ENCODE measurements at regions not wholly inside any gene's neighbourhood (a gene's known extent, or its start where the extent isn't known, plus 50 kb on each side); places are given as distances from the start of the nearest gene placed in this dataset.

DNA sequence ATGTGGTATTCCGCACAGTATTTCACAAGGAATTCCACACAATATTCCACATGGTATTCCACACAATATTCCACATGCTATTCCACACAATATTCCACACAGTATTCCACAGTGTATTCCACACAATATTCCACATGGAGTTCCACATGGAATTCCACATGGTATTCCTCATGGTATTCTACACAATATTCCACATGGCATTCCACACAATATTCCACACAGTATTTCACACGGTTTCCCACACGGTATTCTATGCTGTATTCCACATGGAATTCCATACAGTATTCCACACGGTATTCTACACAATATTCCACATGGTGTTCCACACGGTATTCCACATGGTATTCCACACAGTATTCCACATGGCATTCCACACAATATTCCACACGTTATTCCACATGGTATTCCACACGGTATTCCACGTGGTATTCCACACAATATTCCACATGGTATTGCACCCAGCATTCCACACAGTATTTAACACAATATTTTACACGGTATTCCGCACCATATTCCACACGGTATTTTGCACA, 137.3 kb upstream of the CHST15 start:
- TF ChIP-seq CTCF (IDR thresholded peaks at IDR 0.05; ENCODE audit: unreplicated experiment), result no peak
- Mint-ChIP-seq H3K4me3 (no peak overlapping the region), H3K27ac (no peak overlapping the region), H3K4me1 (no peaks in the 10 kb centered on the region), H3K27me3 (ENCODE audit: low read depth) (peaks cover 6% of the 10 kb centered on the region), H3K9me3 (peaks cover 53% of the 10 kb centered on the region), H3K36me3 (no peaks in the 10 kb centered on the region)
- DNase-seq (ENCODE audit: low spot score in 2 of 2, unreplicated experiment in 2 of 2), result no peak

DNA sequence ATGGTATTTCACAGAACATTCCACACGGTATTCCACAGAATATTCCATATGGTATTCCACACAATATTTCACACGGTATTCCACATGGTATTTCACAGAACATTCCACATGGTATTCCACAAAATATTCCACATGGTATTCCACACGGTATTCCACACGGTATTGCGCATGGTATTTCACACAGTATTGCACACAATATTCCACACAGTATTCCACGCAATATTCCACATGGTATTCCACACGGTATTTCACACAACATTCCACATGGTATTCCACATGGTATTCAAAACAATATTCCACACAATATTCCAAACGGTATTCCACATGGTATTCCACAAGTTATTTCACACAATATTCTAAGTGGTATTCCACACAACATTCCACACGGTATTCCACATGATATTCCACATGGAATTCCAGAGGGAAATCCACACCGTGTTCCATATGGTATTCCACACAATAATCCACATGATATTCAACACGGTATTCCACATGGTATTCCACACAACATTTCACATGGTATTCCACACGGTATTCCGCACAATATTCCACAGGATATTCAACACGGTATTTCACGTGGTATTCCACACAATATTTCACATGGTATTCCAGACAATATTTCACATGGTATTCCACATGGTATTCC, 136.7 kb upstream of the CHST15 start:
- no peak overlapping the region for H3K27ac Mint-ChIP-seq
- no peak for TF ChIP-seq CTCF (IDR thresholded peaks at IDR 0.05; ENCODE audit: unreplicated experiment)
- H3K4me3 Mint-ChIP-seq, result no peak overlapping the region
- H3K27me3 Mint-ChIP-seq (ENCODE audit: low read depth), result peaks cover 6% of the 10 kb centered on the region
- DNase-seq (ENCODE audit: low spot score in 2 of 2, unreplicated experiment in 2 of 2), result no peak
- no peaks in the 10 kb centered on the region for H3K4me1 Mint-ChIP-seq
- H3K36me3 Mint-ChIP-seq, result no peaks in the 10 kb centered on the region
- peaks cover 53% of the 10 kb centered on the region for H3K9me3 Mint-ChIP-seq

DNA sequence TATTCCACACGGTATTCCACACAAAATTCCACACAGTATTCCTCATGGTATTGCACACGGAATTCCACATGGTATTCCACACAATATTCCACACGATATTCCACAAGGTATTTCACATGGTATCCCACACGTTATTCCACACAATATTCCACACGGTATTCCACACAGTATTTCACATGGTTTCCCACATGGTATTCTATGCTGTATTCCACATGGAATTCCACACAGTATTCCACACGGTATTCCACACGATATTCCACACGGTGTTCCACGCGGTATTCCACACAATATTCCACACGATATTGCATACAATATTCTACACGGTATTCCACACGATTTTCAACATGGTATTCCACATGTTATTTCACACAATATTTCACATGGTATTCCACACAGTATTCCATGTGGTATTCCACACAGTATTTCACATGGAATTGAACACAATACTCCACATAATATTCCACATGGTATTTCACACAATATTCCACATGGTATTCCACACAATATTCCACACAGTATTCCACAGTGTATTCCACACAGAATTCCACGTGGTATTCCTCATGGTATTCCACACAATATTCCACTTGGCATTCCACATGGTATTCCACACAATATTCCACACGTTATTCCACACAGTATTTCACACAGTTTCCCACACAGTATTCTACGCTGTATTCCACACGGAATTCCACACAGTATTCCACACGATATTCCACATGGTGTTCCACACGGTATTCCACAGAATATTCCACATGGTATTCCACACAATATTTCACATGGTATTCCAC, 136.0 kb upstream of the CHST15 start:
- H3K9me3 Mint-ChIP-seq, result peaks cover 53% of the 10 kb centered on the region
- no peak overlapping the region for H3K27ac Mint-ChIP-seq
- H3K36me3 Mint-ChIP-seq, result no peaks in the 10 kb centered on the region
- H3K4me1 Mint-ChIP-seq, result no peaks in the 10 kb centered on the region
- no peak for TF ChIP-seq CTCF (IDR thresholded peaks at IDR 0.05; ENCODE audit: unreplicated experiment)
- DNase-seq (ENCODE audit: low spot score in 2 of 2, unreplicated experiment in 2 of 2), result no peak
- H3K4me3 Mint-ChIP-seq, result no peak overlapping the region
- H3K27me3 Mint-ChIP-seq (ENCODE audit: low read depth), result peaks cover 6% of the 10 kb centered on the region

DNA sequence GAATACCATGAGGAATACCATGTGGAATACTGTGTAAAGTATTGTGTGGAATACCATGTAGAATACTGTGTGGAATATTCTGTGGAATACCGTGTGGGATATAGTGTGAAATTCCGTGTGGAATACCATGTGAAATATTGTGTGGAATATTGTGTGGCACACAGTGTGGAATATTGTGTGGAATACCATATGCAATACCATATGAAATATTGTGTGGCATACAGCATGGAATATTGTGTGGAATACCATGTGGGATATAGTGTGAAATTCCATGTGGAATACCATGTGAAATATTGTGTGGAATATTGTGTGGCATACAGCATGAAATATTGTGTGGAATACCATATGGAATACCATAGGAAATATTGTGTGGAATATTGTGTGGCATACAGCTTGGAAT, 135.1 kb upstream of the CHST15 start:
- H3K27me3 Mint-ChIP-seq (ENCODE audit: low read depth), result peaks cover 6% of the 10 kb centered on the region
- H3K9me3 Mint-ChIP-seq, result peaks cover 53% of the 10 kb centered on the region
- H3K27ac Mint-ChIP-seq, result no peak overlapping the region
- no peak for DNase-seq (ENCODE audit: low spot score in 2 of 2, unreplicated experiment in 2 of 2)
- H3K36me3 Mint-ChIP-seq, result no peaks in the 10 kb centered on the region
- no peak for TF ChIP-seq CTCF (IDR thresholded peaks at IDR 0.05; ENCODE audit: unreplicated experiment)
- no peak overlapping the region for H3K4me3 Mint-ChIP-seq
- no peaks in the 10 kb centered on the region for H3K4me1 Mint-ChIP-seq

DNA sequence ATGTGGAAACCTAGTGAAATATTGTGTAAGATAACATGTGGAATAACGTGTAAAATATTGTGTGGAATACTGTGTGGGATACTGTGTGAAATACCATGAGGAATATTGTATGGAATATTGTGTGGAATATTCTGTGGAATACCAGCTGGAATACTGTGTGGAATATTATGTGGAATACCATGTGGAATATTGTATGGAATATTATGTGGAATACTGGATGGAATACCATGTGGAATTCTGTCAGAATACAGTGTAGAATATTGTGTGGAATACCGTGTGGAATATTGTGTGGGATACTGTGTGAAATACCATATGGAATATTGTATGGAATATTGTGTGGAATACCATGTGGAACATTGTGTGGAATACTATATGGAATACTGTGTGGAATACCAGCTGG, 134.6 kb upstream of the CHST15 start:
- Mint-ChIP-seq H3K9me3 (peaks cover 53% of the 10 kb centered on the region), H3K27ac (no peak overlapping the region), H3K4me3 (no peak overlapping the region), H3K36me3 (no peaks in the 10 kb centered on the region), H3K27me3 (ENCODE audit: low read depth) (peaks cover 2% of the 10 kb centered on the region), H3K4me1 (no peaks in the 10 kb centered on the region)
- DNase-seq (ENCODE audit: low spot score in 2 of 2, unreplicated experiment in 2 of 2), result no peak
- TF ChIP-seq CTCF (IDR thresholded peaks at IDR 0.05; ENCODE audit: unreplicated experiment), result no peak

All from mesothelial cell of epicardium (in vitro differentiated cells).